H9 (cell line): ENCODE measurements at regions not wholly inside any gene's neighbourhood (a gene's known extent, or its start where the extent isn't known, plus 50 kb on each side); places are given as distances from the start of the nearest gene placed in this dataset.

Experiments
- DNase-seq: peaks from one replicate; pipeline ENCODE4 v3.0.0-alpha.2; 2017
- H2AFZ ChIP-seq: one replicate; pipeline ENCODE4 v1.6.1; 2013; ENCODE audit warnings: mild to moderate bottlenecking, low read length, control low read depth, moderate library complexity
- H2AK5ac ChIP-seq: 2 replicates; pipeline ENCODE4 v1.6.1; 2013; ENCODE audit warnings: low read length, control low read depth, mixed read lengths; ENCODE audit not compliant: insufficient read length
- H2BK120ac ChIP-seq: one replicate; pipeline ENCODE4 v1.6.1; 2013; ENCODE audit warnings: low read depth, mild to moderate bottlenecking, low read length, control low read depth, inconsistent platforms; ENCODE audit not compliant: poor library complexity, severe bottlenecking
- H2BK12ac ChIP-seq: 2 replicates; pipeline ENCODE4 v1.6.1; 2013; ENCODE audit warnings: low read length, control low read depth, mixed read lengths, low read depth; ENCODE audit not compliant: insufficient read length
- H2BK15ac ChIP-seq: 2 replicates; pipeline ENCODE4 v1.6.1; 2013; ENCODE audit warnings: low read depth, low read length, control low read depth
- H2BK20ac ChIP-seq: one replicate; pipeline ENCODE4 v1.6.1; 2013; ENCODE audit warnings: low read depth, mild to moderate bottlenecking, low read length, control low read depth, inconsistent platforms; ENCODE audit not compliant: poor library complexity, severe bottlenecking
- H2BK5ac ChIP-seq: 2 replicates; pipeline ENCODE4 v1.6.1; 2013; ENCODE audit warnings: low read length, control low read depth, mixed read lengths; ENCODE audit not compliant: insufficient read length
- H3K14ac ChIP-seq: 2 replicates; pipeline ENCODE4 v1.6.1; 2013; ENCODE audit warnings: low read length, control low read depth; ENCODE audit not compliant: insufficient read depth
- H3K18ac ChIP-seq: 2 replicates; pipeline ENCODE4 v1.6.1; 2013; ENCODE audit warnings: low read depth, mild to moderate bottlenecking, mixed read lengths, low read length, control low read depth; ENCODE audit not compliant: insufficient read length
- H3K23ac ChIP-seq: 2 replicates; pipeline ENCODE4 v1.6.1; 2013; ENCODE audit warnings: low read length, control low read depth, mixed read lengths, low read depth; ENCODE audit not compliant: insufficient read length
- H3K23me2 ChIP-seq: 2 replicates; pipeline ENCODE4 v1.6.1; 2013; ENCODE audit warnings: low read depth, mild to moderate bottlenecking, mixed read lengths, low read length, control low read depth; ENCODE audit not compliant: insufficient read length, poor library complexity, severe bottlenecking
- H3K27ac ChIP-seq: 2 replicates; pipeline ENCODE4 v1.5.1; 2013; ENCODE audit warnings: low read length, control low read depth, mixed read lengths, low read depth; ENCODE audit not compliant: insufficient read length
- H3K27me3 ChIP-seq: 2 replicates; pipeline ENCODE4 v1.6.1; 2013; ENCODE audit warnings: low read length, control low read depth, inconsistent platforms; ENCODE audit not compliant: insufficient read depth
- H3K4ac ChIP-seq: 2 replicates; pipeline ENCODE4 v1.6.1; 2013; ENCODE audit warnings: low read depth, mild to moderate bottlenecking, control low read depth, inconsistent platforms, low read length, moderate library complexity
- H3K4me1 ChIP-seq: 2 replicates; pipeline ENCODE4 v1.6.1; 2013; ENCODE audit warnings: low read length, control low read depth, inconsistent platforms; ENCODE audit not compliant: insufficient read depth
- H3K4me2 ChIP-seq: 2 replicates; pipeline ENCODE4 v1.6.1; 2013; ENCODE audit warnings: low read length, control low read depth, mixed read lengths; ENCODE audit not compliant: insufficient read length, insufficient read depth
- H3K56ac ChIP-seq: 2 replicates; pipeline ENCODE4 v1.6.1; 2013; ENCODE audit warnings: low read depth, mild to moderate bottlenecking, mixed read lengths, low read length, control low read depth; ENCODE audit not compliant: insufficient read length
- H3K79me1 ChIP-seq: 2 replicates; pipeline ENCODE4 v1.6.1; 2013; ENCODE audit warnings: low read depth, mild to moderate bottlenecking, moderate library complexity, low read length, control low read depth, inconsistent platforms; ENCODE audit not compliant: insufficient read depth, poor library complexity, severe bottlenecking
- H3K79me2 ChIP-seq: 2 replicates; pipeline ENCODE4 v1.6.1; 2013; ENCODE audit warnings: low read length, control low read depth, inconsistent platforms; ENCODE audit not compliant: insufficient read depth
- H3K9ac ChIP-seq: 2 replicates; pipeline ENCODE4 v1.6.1; 2013; ENCODE audit warnings: low read length, control low read depth, mixed read lengths; ENCODE audit not compliant: insufficient read length; ENCODE audit errors: extremely low read depth
- H3K9me3 ChIP-seq: one replicate; pipeline ENCODE4 v1.6.1; 2013; ENCODE audit warnings: low read depth, low read length, inconsistent platforms; ENCODE audit not compliant: control insufficient read depth
- H3T11ph ChIP-seq: one replicate; pipeline ENCODE4 v1.6.1; 2013; ENCODE audit warnings: mild to moderate bottlenecking, low read length, control low read depth, inconsistent platforms
- H4K20me1 ChIP-seq: one replicate; pipeline ENCODE4 v1.6.1; 2013; ENCODE audit not compliant: control insufficient read depth, insufficient read length, insufficient read depth
- H4K5ac ChIP-seq: 2 replicates; pipeline ENCODE4 v1.6.1; 2013; ENCODE audit warnings: low read depth, mild to moderate bottlenecking, mixed read lengths, low read length, control low read depth; ENCODE audit not compliant: insufficient read length
- H4K8ac ChIP-seq: replicated peaks from 2 replicates; pipeline ENCODE4 v1.6.1; 2013; ENCODE audit warnings: low read length, control low read depth, mixed read lengths, low read depth; ENCODE audit not compliant: insufficient read length
- H4K91ac ChIP-seq: 2 replicates; pipeline ENCODE4 v1.6.1; 2013; ENCODE audit warnings: low read depth, mild to moderate bottlenecking, moderate library complexity, mixed read lengths, low read length, control low read depth; ENCODE audit not compliant: insufficient read length
- H3K27ac Mint-ChIP-seq, 3 experiments: 2 replicates in 2 of 3; 3 replicates in 1 of 3; pipeline ENCODE4 v1.8.0; 2020 to 2021; ENCODE audit warnings: mixed read lengths in 3 of 3, mild to moderate bottlenecking in 1 of 3, moderate library complexity in 1 of 3
- H3K27me3 Mint-ChIP-seq: 2 replicates; pipeline ENCODE4 v1.8.0; 2021; ENCODE audit warnings: low read depth, mild to moderate bottlenecking, moderate library complexity, mixed read lengths
- H3K36me3 Mint-ChIP-seq, 3 experiments: 2 replicates in 2 of 3; 3 replicates in 1 of 3; pipeline ENCODE4 v1.8.0; 2020 to 2021; ENCODE audit warnings: low read depth in 3 of 3, mixed read lengths in 3 of 3; ENCODE audit not compliant: insufficient read depth in 1 of 3
- H3K4me1 Mint-ChIP-seq, 2 experiments: 2 replicates each; pipeline ENCODE4 v1.8.0; 2020; ENCODE audit warnings: mixed read lengths in 2 of 2
- H3K4me3 Mint-ChIP-seq, 2 experiments: 2 replicates in 1 of 2; 3 replicates in 1 of 2; pipeline ENCODE4 v1.8.0; 2020 to 2021; ENCODE audit warnings: mild to moderate bottlenecking in 2 of 2, mixed read lengths in 2 of 2, moderate library complexity in 1 of 2
- H3K9me3 Mint-ChIP-seq, 2 experiments: 2 replicates in 1 of 2; 3 replicates in 1 of 2; pipeline ENCODE4 v1.8.0; 2020; ENCODE audit warnings: mild to moderate bottlenecking in 2 of 2, mixed read lengths in 2 of 2, moderate library complexity in 1 of 2
- CTCF ChIP-seq: fragments of 200-600 bp; sonication (generic); conservative IDR thresholded peaks from 3 replicates; pipeline ENCODE4 v1.8.0; 2021; ENCODE audit warnings: antibody characterized with exemption, mild to moderate bottlenecking
- WGBS: extraction: QIAGEN DNeasy Blood & Tissue Kit; methylation state at CpG from one replicate; pipeline ENCODE4 v1.1.7; 2013; ENCODE audit warnings: missing lambda C conversion rate, low lambda C conversion rate, mixed read lengths; ENCODE audit not compliant: insufficient read length; ENCODE audit errors: extremely low coverage; 5-methylcytosine and 5-hydroxymethylcytosine counted together

GRCh38 chr1:65066419-65066765 lies 81.6 kb upstream of the AK4 start:
- Mint-ChIP-seq H3K27ac (peak overlapping the region; percentile 51 to 97 (median 95); a peak in 6 of 7 replicates), H3K4me1 (peaks cover 37% of the 10 kb centered on the region in 2 experiments), H3K27me3 (no peaks in the 10 kb centered on the region; the same call in 1 of the 2 replicates), H3K4me3 (peak overlapping the region; percentile 84 to 95), H3K36me3 (peaks cover 0 to 11% (median 0%) of the 10 kb centered on the region in 3 experiments; a peak in 3 of 7 replicates), H3K9me3 (no peaks in the 10 kb centered on the region; a peak in 1 of 5 replicates)
- no peak overlapping the region for H3K18ac ChIP-seq
- peak overlapping the region; percentile 46 for H3K9ac ChIP-seq
- no peak overlapping the region for H4K8ac ChIP-seq
- no peak overlapping the region for H4K91ac ChIP-seq
- H3K4me1 ChIP-seq, result peaks cover 5% of the 10 kb centered on the region; the same call in 1 of the 2 replicates
- no peak overlapping the region for H3T11ph ChIP-seq
- H3K23ac ChIP-seq, result no peak overlapping the region
- no peak overlapping the region for H4K5ac ChIP-seq
- no peak overlapping the region for H3K56ac ChIP-seq
- H2BK15ac ChIP-seq, result no peak overlapping the region
- H2AFZ ChIP-seq, result no peak overlapping the region
- no peak for TF ChIP-seq CTCF
- H3K79me1 ChIP-seq, result no peaks in the 10 kb centered on the region
- H3K4me2 ChIP-seq, result peak overlapping the region; percentile 49
- H2BK5ac ChIP-seq, result no peak overlapping the region
- H3K23me2 ChIP-seq, result peaks cover 15% of the 10 kb centered on the region
- H3K27ac ChIP-seq, result no peak overlapping the region
- no peaks in the 10 kb centered on the region for H3K9me3 ChIP-seq
- no peak overlapping the region for H2BK20ac ChIP-seq
- DNase-seq, result no peak
- no peak overlapping the region for H3K4ac ChIP-seq
- no peak overlapping the region for H2BK12ac ChIP-seq
- WGBS, result no CpG with 5 or more reads among the region's 33 CpGs
- H4K20me1 ChIP-seq, result peaks cover 2% of the 10 kb centered on the region
- no peak overlapping the region for H2BK120ac ChIP-seq
- peak overlapping the region; percentile 80; the same call in 1 of the 2 replicates for H3K14ac ChIP-seq
- no peaks in the 10 kb centered on the region for H3K27me3 ChIP-seq
- no peak overlapping the region for H2AK5ac ChIP-seq
- peaks cover 10% of the 10 kb centered on the region; the same call in 1 of the 2 replicates for H3K79me2 ChIP-seq
